GM12891 (cell line): ENCODE measurements at regions not wholly inside any gene's neighbourhood (a gene's known extent, or its start where the extent isn't known, plus 50 kb on each side); places are given as distances from the start of the nearest gene placed in this dataset.

Source experiments
- DNase-seq: peaks from one replicate; pipeline ENCODE4 v3.0.0; 2011; ENCODE audit warnings: low spot score; ENCODE audit not compliant: insufficient read length
- FAIRE-seq: peaks from 2 replicates; lab custom pipeline; 2011; peaks lifted over from hg19 to GRCh38; lab: Jason Lieb, UNC
- PAX5 ChIP-seq: IDR thresholded peaks from 2 replicates; pipeline ENCODE4 v1.6.1; 2011; ENCODE audit warnings: low read length, moderate library complexity, mild to moderate bottlenecking; ENCODE audit not compliant: insufficient read depth, severe bottlenecking
- POLR2A ChIP-seq: IDR thresholded peaks from 2 replicates; pipeline ENCODE4 v1.6.1; 2011; ENCODE audit warnings: low read depth, low read length, control low read depth
- POLR2AphosphoS5 ChIP-seq: IDR thresholded peaks from 2 replicates; pipeline ENCODE4 v1.6.1; 2011; ENCODE audit warnings: low read depth, low read length, control low read depth
- POU2F2 ChIP-seq: IDR thresholded peaks from 2 replicates; pipeline ENCODE4 v1.6.1; 2011; ENCODE audit warnings: low read depth, mild to moderate bottlenecking, control low read depth, low read length, moderate library complexity
- SPI1 ChIP-seq: IDR thresholded peaks from 2 replicates; pipeline ENCODE4 v1.6.1; 2011; ENCODE audit warnings: low read depth, low read length, control low read depth
- TAF1 ChIP-seq: IDR thresholded peaks from 2 replicates; pipeline ENCODE4 v1.6.1; 2011; ENCODE audit warnings: low read depth, low read length, control low read depth

DNA sequence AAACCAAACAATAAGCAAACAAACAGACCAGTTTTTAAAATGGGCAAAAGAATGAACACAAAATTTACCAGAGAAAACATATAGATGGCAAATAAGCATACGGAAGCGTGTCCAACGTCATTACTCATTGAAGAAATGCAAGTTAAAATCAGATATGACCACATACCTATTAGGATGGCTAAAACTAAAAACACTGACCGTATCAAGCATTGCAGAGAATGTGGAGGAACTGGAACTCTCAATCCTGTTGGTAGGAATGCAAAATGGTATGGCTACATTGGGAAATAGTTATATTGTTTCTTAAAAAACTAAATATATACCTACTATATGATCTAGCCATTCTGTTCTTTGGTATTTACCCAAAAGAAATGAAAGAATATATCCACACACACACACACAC lies 129.4 kb upstream of the ACO1 start:
- DNase-seq (no peak), FAIRE-seq (no peak)
- TF ChIP-seq POLR2A (no peak), TAF1 (no peak), PAX5 (no peak), POU2F2 (no peak), SPI1 (no peak), POLR2AphosphoS5 (no peak)

DNA sequence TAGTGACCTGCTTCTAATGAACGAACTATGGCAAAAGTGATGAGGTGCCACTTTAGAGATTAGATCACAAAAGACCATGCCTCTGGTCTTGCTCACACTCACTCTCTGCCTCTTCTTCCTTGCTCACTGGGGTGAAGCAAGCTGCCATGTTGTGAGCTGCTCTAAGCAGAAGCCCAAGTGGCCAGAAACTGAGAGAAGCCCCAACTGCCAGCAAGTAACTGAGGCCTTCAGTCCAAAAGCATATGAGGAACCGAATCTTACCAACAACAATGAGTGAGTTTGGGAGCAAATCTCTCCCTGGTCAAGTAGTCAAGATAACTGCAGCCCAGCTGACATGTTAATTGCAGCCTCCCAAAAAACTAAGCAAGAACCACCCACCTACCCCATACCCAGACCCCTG lies 126.0 kb upstream of the ACO1 start:
- TF ChIP-seq SPI1 (no peak), TAF1 (no peak), POLR2A (no peak), PAX5 (no peak), POU2F2 (no peak), POLR2AphosphoS5 (no peak)
- DNase-seq = no peak
- no peak for FAIRE-seq

DNA sequence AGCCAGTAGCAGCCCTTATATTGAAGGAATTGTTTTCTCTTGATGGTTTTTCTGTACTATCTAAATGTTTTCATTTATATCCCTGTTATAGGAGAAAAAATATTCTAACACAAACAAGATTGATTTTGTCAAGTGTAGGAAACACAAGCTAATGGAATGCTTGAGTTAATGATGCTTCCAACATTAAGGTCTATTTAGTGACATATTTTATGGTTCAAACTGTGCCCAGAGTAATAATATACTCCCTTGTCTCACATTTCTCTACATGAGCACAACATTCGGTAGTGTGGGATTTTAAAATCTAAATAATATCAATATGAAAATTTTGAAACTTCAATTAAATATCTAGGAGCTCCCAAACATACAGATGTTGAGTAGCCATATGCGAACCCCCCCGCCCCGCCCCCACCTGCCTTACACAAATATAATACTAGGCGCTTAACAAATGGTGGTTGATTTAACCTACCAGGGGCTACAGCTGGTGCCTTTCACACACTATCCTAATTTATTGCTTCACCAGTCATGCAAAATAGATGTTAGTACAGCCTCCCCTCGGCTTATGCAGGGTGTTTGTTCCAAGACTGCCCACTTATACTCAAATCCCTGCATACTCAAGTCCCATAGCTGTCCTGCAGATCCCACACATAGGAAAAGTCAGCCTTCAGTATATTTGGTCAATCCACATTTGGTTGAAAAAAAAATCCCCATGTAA lies 124.1 kb upstream of the ACO1 start:
- DNase-seq (no peak), FAIRE-seq (no peak)
- no peak for TF ChIP-seq POLR2A
- no peak for TF ChIP-seq POU2F2
- TF ChIP-seq PAX5 = no peak

DNA sequence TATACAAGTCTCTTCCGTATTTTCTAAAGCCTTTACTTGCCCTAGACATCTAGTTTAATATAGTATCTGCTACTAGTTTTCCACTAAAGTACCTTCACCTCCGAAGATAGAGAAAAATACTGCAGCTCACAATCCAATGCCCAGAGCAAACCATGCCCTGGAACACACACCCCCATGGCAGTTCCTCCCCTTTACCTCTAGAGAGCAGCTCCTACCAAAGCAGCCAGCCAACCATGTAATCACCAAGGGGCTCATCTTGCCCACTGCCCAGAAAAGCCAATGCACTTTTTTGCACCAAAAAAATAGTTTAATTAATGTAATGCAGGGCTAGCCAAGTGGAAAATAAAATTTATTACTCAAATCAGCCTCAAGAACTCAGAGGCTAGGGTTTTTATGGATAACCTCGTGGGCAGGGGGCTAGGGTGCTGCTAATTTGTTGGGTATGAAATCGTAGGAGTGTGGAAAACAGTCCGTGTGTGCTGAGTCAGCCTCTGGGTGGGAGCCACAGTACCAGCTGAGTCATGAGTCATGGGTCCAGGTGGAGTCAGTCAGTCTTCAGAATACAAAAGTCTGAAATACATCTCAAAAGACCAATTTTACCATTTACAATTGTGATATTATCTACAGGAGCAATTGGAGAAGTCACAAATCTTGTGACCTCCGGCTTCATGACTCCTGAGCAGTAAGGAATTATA lies 120.1 kb upstream of the ACO1 start:
- TF ChIP-seq PAX5 (no peak), POU2F2 (no peak), POLR2A (no peak), TAF1 (no peak), SPI1 (no peak), POLR2AphosphoS5 (no peak)
- FAIRE-seq (no peak), DNase-seq (no peak)

DNA sequence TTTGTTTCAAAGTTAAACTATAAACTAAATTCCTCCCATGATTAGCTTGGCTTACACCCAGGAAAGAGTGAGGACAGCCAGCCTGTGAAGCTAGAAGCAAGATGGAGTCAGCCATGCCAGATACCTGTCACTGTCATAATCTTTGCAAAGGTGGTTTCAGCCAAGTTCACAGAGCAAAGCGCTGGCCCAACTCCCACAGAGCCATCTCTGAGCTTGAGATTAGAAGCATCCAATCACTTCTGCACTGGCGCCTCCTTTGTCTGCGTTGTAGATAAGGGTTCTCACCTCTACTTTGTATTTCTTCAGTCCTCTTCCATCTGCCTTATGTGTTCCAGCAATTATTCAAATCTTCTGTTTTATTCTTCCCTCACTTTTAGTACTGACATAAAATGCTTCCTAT lies 119.4 kb upstream of the ACO1 start:
- TF ChIP-seq TAF1 (no peak), PAX5 (no peak), SPI1 (no peak), POLR2AphosphoS5 (no peak), POLR2A (no peak), POU2F2 (no peak)
- no peak for FAIRE-seq
- no peak for DNase-seq

DNA sequence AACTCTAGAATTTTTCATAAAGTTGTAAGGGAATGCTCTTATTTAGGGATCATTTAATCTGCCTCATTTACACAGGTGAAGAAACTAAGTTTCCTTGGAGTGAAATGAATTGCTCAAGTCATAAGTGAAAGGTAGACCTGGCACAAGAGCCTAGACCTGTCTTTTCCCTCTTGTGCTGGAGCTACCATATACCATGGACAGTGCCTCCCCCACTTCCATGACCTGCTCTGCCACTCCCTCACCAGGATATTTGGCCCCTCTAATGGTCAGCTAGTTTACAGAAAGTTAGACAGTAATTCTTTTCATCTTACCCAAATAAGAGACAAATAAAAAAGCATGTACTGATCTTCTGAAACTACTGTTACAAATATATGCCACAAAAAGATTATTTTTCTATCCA lies 105.5 kb upstream of the ACO1 start:
- TF ChIP-seq PAX5 (no peak), TAF1 (no peak), POU2F2 (no peak), POLR2A (no peak), SPI1 (no peak), POLR2AphosphoS5 (no peak)
- DNase-seq = no peak
- no peak for FAIRE-seq

DNA sequence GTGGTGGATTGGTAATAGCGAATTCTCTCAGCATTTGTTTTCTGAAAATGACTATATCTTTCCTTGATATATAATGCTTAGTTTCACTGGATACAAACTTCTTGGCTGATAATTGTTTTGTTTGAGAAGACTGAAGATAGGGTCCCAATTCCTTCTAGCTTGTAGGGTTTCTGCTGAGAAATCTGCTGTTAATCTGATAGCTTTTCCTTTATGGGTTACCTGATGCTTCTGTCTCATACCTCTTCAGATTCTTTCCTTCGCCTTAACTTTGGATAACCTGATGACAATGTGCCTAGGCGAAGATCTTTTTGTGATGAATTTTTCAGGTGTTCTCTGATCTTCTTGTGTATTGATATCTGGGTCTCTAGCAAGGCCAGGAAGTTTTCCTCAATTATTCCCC lies 94.7 kb upstream of the ACO1 start:
- no peak for DNase-seq

DNA sequence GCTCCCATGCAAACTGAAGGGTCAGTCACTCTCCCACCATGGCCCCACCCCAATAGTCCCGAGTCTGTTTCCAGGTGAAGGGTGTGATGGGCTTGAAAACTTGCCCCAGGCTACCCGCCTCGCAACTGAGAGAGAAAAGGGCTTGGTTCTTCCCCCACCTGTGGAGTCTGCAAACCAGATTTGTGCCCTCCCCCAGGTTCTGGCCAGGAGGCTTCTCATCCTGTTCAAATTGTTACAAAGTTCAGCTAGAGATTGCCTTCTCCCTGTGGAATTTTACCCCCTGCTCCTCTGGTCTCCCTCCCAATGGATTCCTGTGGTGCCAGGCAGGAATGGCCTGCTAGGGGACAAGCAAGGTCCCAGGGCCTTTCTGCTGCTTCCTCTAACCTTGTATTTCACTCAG lies 93.1 kb upstream of the ACO1 start:
- FAIRE-seq = no peak
- no peak for DNase-seq
- no peak for TF ChIP-seq POLR2AphosphoS5
- TF ChIP-seq TAF1 = no peak
- TF ChIP-seq PAX5 = no peak
- TF ChIP-seq POU2F2 = no peak
- TF ChIP-seq SPI1 = no peak
- TF ChIP-seq POLR2A = no peak

More for the DNA sequence above, 94.7 kb upstream of the ACO1 start:
- no peak for FAIRE-seq
- TF ChIP-seq PAX5 (no peak), POLR2A (no peak), POU2F2 (no peak), SPI1 (no peak), TAF1 (no peak), POLR2AphosphoS5 (no peak)

DNA sequence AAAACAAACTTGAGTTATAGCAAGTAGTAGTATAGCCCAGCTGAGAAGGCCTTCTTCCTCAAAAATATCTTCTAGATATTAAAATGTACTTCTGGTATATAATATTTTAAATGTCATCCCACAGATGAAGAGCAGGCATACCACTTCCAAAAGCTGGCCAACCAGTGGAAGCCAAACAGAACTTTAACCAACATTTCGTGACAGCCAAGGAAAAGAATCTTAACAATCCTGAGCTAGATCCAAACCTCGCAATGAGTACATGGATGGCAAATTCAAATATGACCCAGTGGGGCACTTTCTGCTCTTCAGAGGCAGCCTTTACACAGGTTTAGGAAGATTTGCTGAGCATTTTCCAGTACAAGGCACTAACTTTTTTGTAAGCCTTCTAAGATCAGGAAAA lies 91.8 kb upstream of the ACO1 start:
- DNase-seq (no peak), FAIRE-seq (no peak)
- no peak for TF ChIP-seq PAX5
- no peak for TF ChIP-seq TAF1
- TF ChIP-seq SPI1 = no peak
- TF ChIP-seq POLR2AphosphoS5 = no peak
- no peak for TF ChIP-seq POLR2A
- TF ChIP-seq POU2F2 = no peak
